Upper lobe of right lung (tissue), 1 donor: ENCODE measurements at regions not wholly inside any gene's neighbourhood (a gene's known extent, or its start where the extent isn't known, plus 50 kb on each side); places are given as distances from the start of the nearest gene placed in this dataset.

Experiments used
- ATAC-seq: fragments of 200-7000 bp; cut with Tn5 transposase; one replicate; pipeline ENCODE4 v1.9.1; 2020; ENCODE audit warnings: mild to moderate bottlenecking, moderate library complexity
- DNase-seq: peaks from one replicate; pipeline ENCODE4 v3.0.0-alpha.2; 2020
- H3K27ac ChIP-seq: fragments of 200-600 bp; one replicate; pipeline ENCODE4 v1.8.0; 2022
- H3K27me3 ChIP-seq: fragments of 200-600 bp; one replicate; pipeline ENCODE4 v1.8.0; 2022; ENCODE audit warnings: mild to moderate bottlenecking
- H3K36me3 ChIP-seq: fragments of 200-600 bp; one replicate; pipeline ENCODE4 v1.8.0; 2022
- H3K4me1 ChIP-seq: fragments of 200-600 bp; one replicate; pipeline ENCODE4 v1.8.0; 2022
- H3K4me3 ChIP-seq: fragments of 200-600 bp; one replicate; pipeline ENCODE4 v1.8.0; 2022; ENCODE audit warnings: mild to moderate bottlenecking
- H3K9me3 ChIP-seq: fragments of 200-600 bp; one replicate; pipeline ENCODE4 v1.8.0; 2022
- CTCF ChIP-seq: fragments of 200-600 bp; IDR thresholded peaks from one replicate; pipeline ENCODE4 v1.8.0; 2022; ENCODE audit warnings: antibody characterized with exemption
- intact Hi-C: fragments of 100-400 bp; cut with DNase I; formaldehyde crosslinking; loops from one replicate; pipeline ENCODE4 v1.11.0; 2022
- donor health status: DM: no; HTN: yes; CAD: no; lungs with severe emphysema.

DNA sequence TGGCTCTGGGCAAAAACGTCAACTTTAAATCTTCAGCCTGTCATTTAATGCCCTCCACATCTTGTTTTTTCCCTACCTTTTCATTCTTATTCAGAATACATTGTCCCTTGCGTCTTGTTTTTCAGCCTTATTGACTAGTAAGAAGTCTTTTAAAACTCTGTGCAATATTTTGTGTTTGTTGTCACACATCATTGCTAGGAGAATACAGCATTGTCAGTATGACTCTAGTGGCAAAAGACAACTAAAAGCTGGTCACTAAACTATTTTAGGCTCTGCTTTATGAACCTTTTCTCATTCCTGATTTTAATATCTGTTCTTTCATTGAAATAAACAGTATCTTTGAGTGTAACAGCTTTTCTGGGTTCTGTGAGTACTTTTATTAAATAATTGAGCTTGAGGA is 447.8 kb upstream of the CCDC179 start:
- H3K4me3 ChIP-seq: no peak overlapping the region
- H3K27me3 ChIP-seq: no peaks in the 10 kb centered on the region
- no peaks in the 10 kb centered on the region for H3K9me3 ChIP-seq
- ATAC-seq: no peak
- no peaks in the 10 kb centered on the region for H3K4me1 ChIP-seq
- no peak overlapping the region for H3K27ac ChIP-seq
- intact Hi-C loops: no loop called here
- H3K36me3 ChIP-seq: no peaks in the 10 kb centered on the region
- no peak for DNase-seq
- no peak for TF ChIP-seq CTCF

GRCh38 chr11:23310276-23310675 is 450.0 kb upstream of the CCDC179 start:
- H3K36me3 ChIP-seq: no peaks in the 10 kb centered on the region
- H3K4me3 ChIP-seq: no peak overlapping the region
- DNase-seq: no peak
- no peak overlapping the region for H3K27ac ChIP-seq
- H3K27me3 ChIP-seq: no peaks in the 10 kb centered on the region
- ATAC-seq: no peak
- intact Hi-C loops: no loop called here
- no peaks in the 10 kb centered on the region for H3K9me3 ChIP-seq
- H3K4me1 ChIP-seq: no peaks in the 10 kb centered on the region
- TF ChIP-seq CTCF: no peak

- H3K27ac ChIP-seq: no peak overlapping the region
- no peaks in the 10 kb centered on the region for H3K36me3 ChIP-seq
- intact Hi-C loops: no loop called here
- H3K4me3 ChIP-seq: no peak overlapping the region
- no peaks in the 10 kb centered on the region for H3K27me3 ChIP-seq
- no peaks in the 10 kb centered on the region for H3K9me3 ChIP-seq
- DNase-seq: no peak
- no peak for TF ChIP-seq CTCF
- H3K4me1 ChIP-seq: no peaks in the 10 kb centered on the region
- ATAC-seq: no peak
Observed at GRCh38 chr11:23311986-23312940, 452.0 kb upstream of the CCDC179 start.

DNA sequence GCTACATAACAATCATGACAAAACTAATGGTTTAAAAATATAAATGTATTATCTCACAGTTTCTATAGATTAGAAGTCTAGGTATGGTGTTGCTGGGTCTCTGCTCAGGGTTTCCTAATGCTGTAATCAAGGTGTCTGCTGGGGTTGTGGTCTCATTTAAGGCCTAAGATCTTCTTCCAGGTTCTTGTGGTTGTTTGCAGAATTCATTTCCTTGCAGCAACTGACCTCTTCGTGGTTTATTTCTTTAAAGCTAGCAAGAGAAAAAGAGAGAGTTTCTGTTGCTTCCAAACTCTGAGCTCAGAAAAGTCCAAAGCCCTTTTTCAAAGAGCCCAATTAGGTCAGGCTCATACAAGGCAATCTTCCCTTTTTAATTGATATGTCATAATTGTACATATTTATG is 452.7 kb upstream of the CCDC179 start:
- DNase-seq (no peak), ATAC-seq (no peak)
- intact Hi-C loops: no loop called here
- H3K27ac ChIP-seq: no peak overlapping the region
- H3K4me3 ChIP-seq: no peak overlapping the region
- H3K27me3 ChIP-seq: no peaks in the 10 kb centered on the region
- no peaks in the 10 kb centered on the region for H3K4me1 ChIP-seq
- no peaks in the 10 kb centered on the region for H3K36me3 ChIP-seq
- H3K9me3 ChIP-seq: no peaks in the 10 kb centered on the region
- TF ChIP-seq CTCF: no peak

GRCh38 chr11:23314162-23314561 is 453.9 kb upstream of the CCDC179 start:
- ATAC-seq: no peak
- no peaks in the 10 kb centered on the region for H3K36me3 ChIP-seq
- no peak overlapping the region for H3K4me3 ChIP-seq
- no peak for TF ChIP-seq CTCF
- H3K4me1 ChIP-seq: no peaks in the 10 kb centered on the region
- intact Hi-C loops: no loop called here
- no peak for DNase-seq
- H3K9me3 ChIP-seq: no peaks in the 10 kb centered on the region
- H3K27ac ChIP-seq: no peak overlapping the region
- no peaks in the 10 kb centered on the region for H3K27me3 ChIP-seq
